Activated B cell treated with CpG ODN at 0.5 μM for 24 hours (primary cell): ENCODE measurements at regions not wholly inside any gene's neighbourhood (a gene's known extent, or its start where the extent isn't known, plus 50 kb on each side); places are given as distances from the start of the nearest gene placed in this dataset.
"Not testable (repeated sequence)": the region's sequence is repeated elsewhere in the genome, so short reads cannot be mapped to it uniquely, and the experiment has no call there.

Experiments
- ATAC-seq: fragments of 200-7000 bp; cut with Tn5 transposase; one replicate; pipeline ENCODE4 v1.10.0; 2021; ENCODE audit warnings: low read depth, mild to moderate bottlenecking, moderate library complexity
- CTCF ChIA-PET: fragments of 350-600 bp; sonication (Branson Sonifier 250); formaldehyde crosslinking; loops from one replicate; lab custom pipeline; 2021; ENCODE audit warnings: antibody characterized with exemption; lab: Charles Lee
- POLR2A ChIA-PET: fragments of 350-600 bp; sonication (Branson Sonifier 250); formaldehyde crosslinking; loops from one replicate; lab custom pipeline; 2021; ENCODE audit warnings: antibody characterized with exemption; lab: Charles Lee
- DNase-seq: peaks from one replicate; pipeline ENCODE4 v3.0.0; 2022
- H3K27ac Mint-ChIP-seq: one replicate; pipeline ENCODE4 v1.8.0; 2020; ENCODE audit warnings: mixed read lengths
- H3K27me3 Mint-ChIP-seq: one replicate; pipeline ENCODE4 v1.8.0; 2021; ENCODE audit warnings: mixed read lengths
- H3K36me3 Mint-ChIP-seq: one replicate; pipeline ENCODE4 v1.8.0; 2021; ENCODE audit warnings: low read depth, mixed read lengths
- H3K4me1 Mint-ChIP-seq: one replicate; pipeline ENCODE4 v1.8.0; 2021; ENCODE audit warnings: mixed read lengths
- H3K4me3 Mint-ChIP-seq: one replicate; pipeline ENCODE4 v1.8.0; 2020; ENCODE audit warnings: mild to moderate bottlenecking, mixed read lengths
- H3K9me3 Mint-ChIP-seq: one replicate; pipeline ENCODE4 v1.8.0; 2020; ENCODE audit warnings: mixed read lengths
- intact Hi-C: fragments of 100-400 bp; cut with micrococcal nuclease; formaldehyde crosslinking; loops from one replicate; pipeline ENCODE4 v1.15.1; 2024
- TF ChIP-seq, protein P1 (sequence below): fragments of 200-600 bp; IDR thresholded peaks from one replicate; pipeline ENCODE4 v1.8.0; 2022; ENCODE audit warnings: antibody characterized with exemption, mild to moderate bottlenecking

DNA sequence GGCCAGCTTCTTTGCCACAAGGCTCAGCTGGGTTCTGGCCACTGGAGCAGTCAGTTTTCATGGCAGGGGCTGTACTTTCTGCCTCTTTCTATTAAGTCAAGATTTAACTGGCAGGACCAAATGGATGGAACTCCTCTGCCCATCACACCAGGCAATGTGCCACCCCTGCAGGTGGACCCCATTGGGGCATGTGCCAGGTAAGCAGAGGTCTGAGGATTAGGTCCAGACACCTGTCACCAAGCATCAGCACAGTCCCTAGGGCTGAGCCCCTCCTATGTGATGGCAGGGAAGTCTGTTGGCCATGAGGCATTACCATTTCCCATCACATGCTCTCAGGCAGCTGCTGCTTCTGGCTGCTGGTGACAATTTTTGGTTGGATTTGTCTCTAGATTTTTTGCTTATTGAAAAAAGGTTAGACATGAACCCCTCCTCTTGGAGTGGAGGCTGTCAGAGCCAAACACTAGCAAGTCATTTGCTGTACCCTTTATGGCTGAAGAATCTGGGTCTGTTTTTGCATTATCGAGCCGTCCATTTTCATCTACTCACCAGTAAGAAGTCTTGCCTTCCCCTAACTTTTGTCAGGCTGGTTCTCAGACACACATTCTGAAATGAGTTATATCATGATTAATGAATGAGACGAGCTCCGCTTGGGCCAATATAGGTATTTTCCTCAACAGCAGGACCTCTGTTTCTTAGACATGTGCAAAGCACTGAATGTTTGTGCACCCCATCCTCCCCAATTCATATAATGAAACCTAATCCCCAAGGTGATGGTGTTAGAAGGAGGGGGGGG is 328.0 kb downstream of the TSN start:
- Mint-ChIP-seq H3K27ac (no peak overlapping the region), H3K36me3 (no peaks in the 10 kb centered on the region), H3K4me3 (no peak overlapping the region), H3K4me1 (no peaks in the 10 kb centered on the region), H3K9me3 (no peaks in the 10 kb centered on the region), H3K27me3 (no peaks in the 10 kb centered on the region)
- CTCF ChIA-PET: no interaction called here
- no peak for ATAC-seq
- TF ChIP-seq, protein P1, sequence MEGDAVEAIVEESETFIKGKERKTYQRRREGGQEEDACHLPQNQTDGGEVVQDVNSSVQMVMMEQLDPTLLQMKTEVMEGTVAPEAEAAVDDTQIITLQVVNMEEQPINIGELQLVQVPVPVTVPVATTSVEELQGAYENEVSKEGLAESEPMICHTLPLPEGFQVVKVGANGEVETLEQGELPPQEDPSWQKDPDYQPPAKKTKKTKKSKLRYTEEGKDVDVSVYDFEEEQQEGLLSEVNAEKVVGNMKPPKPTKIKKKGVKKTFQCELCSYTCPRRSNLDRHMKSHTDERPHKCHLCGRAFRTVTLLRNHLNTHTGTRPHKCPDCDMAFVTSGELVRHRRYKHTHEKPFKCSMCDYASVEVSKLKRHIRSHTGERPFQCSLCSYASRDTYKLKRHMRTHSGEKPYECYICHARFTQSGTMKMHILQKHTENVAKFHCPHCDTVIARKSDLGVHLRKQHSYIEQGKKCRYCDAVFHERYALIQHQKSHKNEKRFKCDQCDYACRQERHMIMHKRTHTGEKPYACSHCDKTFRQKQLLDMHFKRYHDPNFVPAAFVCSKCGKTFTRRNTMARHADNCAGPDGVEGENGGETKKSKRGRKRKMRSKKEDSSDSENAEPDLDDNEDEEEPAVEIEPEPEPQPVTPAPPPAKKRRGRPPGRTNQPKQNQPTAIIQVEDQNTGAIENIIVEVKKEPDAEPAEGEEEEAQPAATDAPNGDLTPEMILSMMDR: no peak
- intact Hi-C loops: no loop called here
- POLR2A ChIA-PET: no interaction called here
- no peak for DNase-seq

DNA sequence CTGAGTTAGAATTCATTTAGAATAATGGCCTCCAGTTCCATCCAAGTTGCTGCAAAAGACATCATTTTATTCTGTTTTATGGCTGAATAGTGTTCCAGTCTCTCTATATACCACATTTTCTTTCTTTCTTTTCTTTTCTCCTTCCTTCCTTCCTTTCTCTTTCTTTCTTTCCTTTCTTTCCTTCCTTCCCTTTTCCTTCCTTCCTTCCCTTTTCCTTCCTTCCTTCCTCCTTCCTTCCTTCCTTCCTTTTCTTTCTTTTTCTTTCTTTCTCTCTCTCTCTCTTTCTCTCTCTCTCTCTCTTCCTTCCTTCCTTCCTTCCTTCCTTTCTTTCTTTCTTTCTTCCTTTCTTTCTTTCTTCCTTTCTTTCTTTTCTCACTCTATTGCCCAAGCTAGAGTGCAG is 330.2 kb downstream of the TSN start:
- H3K27me3 Mint-ChIP-seq, ATAC-seq, CTCF ChIA-PET, intact Hi-C loops, POLR2A ChIA-PET, H3K9me3 Mint-ChIP-seq, H3K27ac Mint-ChIP-seq, H3K4me3 Mint-ChIP-seq, DNase-seq, H3K36me3 Mint-ChIP-seq, H3K4me1 Mint-ChIP-seq: not testable (repeated sequence)

DNA sequence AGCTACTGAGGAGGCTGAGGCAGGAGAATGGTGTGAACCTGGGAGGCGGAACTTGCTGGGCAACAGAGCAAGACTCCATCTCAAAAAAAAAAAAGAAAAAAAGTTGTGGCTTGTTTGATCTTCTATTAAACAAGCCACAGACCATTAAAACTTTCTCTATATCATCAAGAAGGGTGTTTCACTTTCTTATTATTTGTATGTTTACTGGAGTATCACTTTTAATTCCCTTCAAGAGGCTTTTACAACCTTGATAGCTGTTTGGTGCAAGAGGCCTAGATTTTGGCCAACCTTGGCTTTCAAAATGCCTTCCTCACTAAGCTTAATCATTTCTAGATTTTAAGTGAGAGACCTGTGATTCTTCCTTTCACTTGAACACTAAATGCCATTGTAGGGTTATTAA is 339.1 kb downstream of the TSN start:
- CTCF ChIA-PET: no interaction called here

DNA sequence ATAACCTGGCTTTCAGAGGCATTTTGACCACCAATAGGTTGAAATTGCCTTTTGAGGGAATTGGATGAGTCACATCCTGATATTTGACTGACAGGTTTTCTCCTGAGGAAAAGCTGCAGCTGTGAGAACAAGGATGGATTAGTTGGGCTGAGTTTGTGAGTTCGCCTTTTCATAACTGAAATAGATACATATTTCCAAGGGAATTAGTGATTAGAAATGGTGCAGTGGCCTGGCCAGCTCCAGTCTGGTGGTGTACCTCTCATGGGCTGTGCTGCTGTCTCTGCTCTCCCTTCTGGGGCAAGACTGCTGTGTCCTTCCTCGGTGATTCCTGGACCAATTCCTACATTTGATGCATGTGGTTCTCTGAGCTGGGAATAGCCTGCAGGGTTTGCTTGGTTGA is 341.3 kb downstream of the TSN start:
- Mint-ChIP-seq H3K27me3 (no peaks in the 10 kb centered on the region), H3K27ac (no peak overlapping the region), H3K4me1 (no peaks in the 10 kb centered on the region), H3K36me3 (no peaks in the 10 kb centered on the region), H3K4me3 (no peak overlapping the region), H3K9me3 (no peaks in the 10 kb centered on the region)
- intact Hi-C loops: no loop called here
- DNase-seq: no peak
- TF ChIP-seq, protein P1: no peak
- POLR2A ChIA-PET: no interaction called here
- no peak for ATAC-seq
- CTCF ChIA-PET: no interaction called here

More for the DNA sequence above, 339.1 kb downstream of the TSN start:
- DNase-seq: no peak
- Mint-ChIP-seq H3K27ac (no peak overlapping the region), H3K27me3 (no peaks in the 10 kb centered on the region), H3K9me3 (peaks cover 3% of the 10 kb centered on the region), H3K4me1 (no peaks in the 10 kb centered on the region), H3K4me3 (no peak overlapping the region), H3K36me3 (no peaks in the 10 kb centered on the region)
- POLR2A ChIA-PET: no interaction called here
- TF ChIP-seq, protein P1: no peak
- ATAC-seq: no peak
- intact Hi-C loops: no loop called here

DNA sequence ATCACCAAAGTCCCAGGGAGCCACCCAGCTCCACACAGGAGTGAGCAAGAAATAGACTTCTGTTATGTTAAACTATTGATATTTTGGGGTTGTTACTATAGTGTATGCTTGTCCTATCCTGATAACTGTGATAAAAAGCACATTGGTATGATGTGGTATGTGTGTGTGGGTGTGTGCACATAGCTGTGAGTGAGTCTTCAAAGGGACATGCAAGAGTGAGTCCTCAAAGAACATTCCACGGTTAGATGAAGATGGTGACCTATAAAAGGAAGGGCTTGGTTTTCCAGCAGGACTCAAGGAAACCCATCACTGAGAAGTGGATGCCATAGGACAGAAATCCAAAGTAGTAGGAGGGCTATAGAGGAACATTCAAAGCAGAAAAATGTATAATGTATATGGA is 342.9 kb downstream of the TSN start:
- intact Hi-C loops: no loop called here

More for the DNA sequence above, 342.9 kb downstream of the TSN start:
- DNase-seq (no peak), ATAC-seq (no peak)
- CTCF ChIA-PET: no interaction called here
- no peaks in the 10 kb centered on the region for H3K27me3 Mint-ChIP-seq
- POLR2A ChIA-PET: no interaction called here
- H3K4me3 Mint-ChIP-seq: no peak overlapping the region
- TF ChIP-seq, protein P1: no peak
- no peaks in the 10 kb centered on the region for H3K4me1 Mint-ChIP-seq
- H3K9me3 Mint-ChIP-seq: no peaks in the 10 kb centered on the region
- H3K36me3 Mint-ChIP-seq: no peaks in the 10 kb centered on the region
- H3K27ac Mint-ChIP-seq: no peak overlapping the region
